HepG2 (cell line): ENCODE measurements at regions not wholly inside any gene's neighbourhood (a gene's known extent, or its start where the extent isn't known, plus 50 kb on each side); places are given as distances from the start of the nearest gene placed in this dataset.

Source experiments
- ATAC-seq: fragments of 200-7000 bp; cut with Tn5 transposase; 3 replicates; pipeline ENCODE4 v1.9.1; 2020; ENCODE audit warnings: mild to moderate bottlenecking, moderate library complexity
- BruUV-seq: library from RNA; stranded (reverse); fragments of 400-500 nt; replicated peaks from 2 replicates; lab custom pipeline; 2021; lab: Mats Ljungman, UMichigan
- CTCF ChIA-PET: fragments of 300-600 bp; formaldehyde crosslinking; extraction: SDS; loops from one replicate; lab custom pipeline; 2021; ENCODE audit warnings: low total read pairs, inconsistent platforms, low intra/inter-chr PET ratio; lab: Yijun Ruan, JAX
- POLR2A ChIA-PET: fragments of 350-600 bp; sonication (Branson Sonifier 250); formaldehyde crosslinking; loops from one replicate; lab custom pipeline; 2020; ENCODE audit warnings: antibody characterized with exemption, inconsistent platforms; lab: Yijun Ruan, JAX
- DNase-seq: peaks from one replicate; pipeline ENCODE4 v3.0.0-alpha.2; 2015; ENCODE audit warnings: low spot score
- FAIRE-seq: peaks from 3 replicates; lab custom pipeline; 2011; peaks lifted over from hg19 to GRCh38; lab: Jason Lieb, UNC
- H2AFZ ChIP-seq: one replicate; pipeline ENCODE4 v1.6.1; 2011; ENCODE audit warnings: low read length, inconsistent platforms
- H3K27ac ChIP-seq: fragments of 300-600 bp; 3 replicates; pipeline ENCODE4 v1.8.0; 2011; ENCODE audit warnings: mixed run types, mild to moderate bottlenecking, mixed read lengths, low read length, inconsistent platforms; ENCODE audit not compliant: insufficient read depth; ENCODE audit errors: extremely low read length
- H3K27me3 ChIP-seq, 2 experiments: fragments of 200-600 bp in 1 of 2; 2 replicates in 1 of 2; 3 replicates in 1 of 2; pipeline versions ENCODE4 v1.6.0 to v1.8.0; 2011; ENCODE audit warnings: low read length in 2 of 2, mild to moderate bottlenecking in 2 of 2, moderate library complexity in 2 of 2, inconsistent platforms in 1 of 2; ENCODE audit not compliant: insufficient read depth in 2 of 2, control insufficient read depth in 1 of 2
- H3K36me3 ChIP-seq, 2 experiments: fragments of 200-600 bp in 1 of 2; replicated peaks in 1 of 2; 2 replicates in 1 of 2; 3 replicates in 1 of 2; pipeline versions ENCODE4 v1.5.1 to v1.8.0; 2011; ENCODE audit warnings: low read length in 2 of 2, inconsistent platforms in 1 of 2; ENCODE audit not compliant: insufficient read depth in 2 of 2, control insufficient read depth in 1 of 2
- H3K4me1 ChIP-seq: 2 replicates; pipeline ENCODE4 v1.5.1; 2012; ENCODE audit warnings: low read length, inconsistent platforms; ENCODE audit not compliant: insufficient read depth
- H3K4me2 ChIP-seq: 2 replicates; pipeline ENCODE4 v1.6.0; 2011; ENCODE audit warnings: low read depth, low read length, inconsistent platforms
- H3K4me3 ChIP-seq, 3 experiments: fragments of 200-600 bp in 1 of 3; sonication (generic), shearing (Covaris generic) in 1 of 3; replicated peaks in 1 of 3; 2 replicates each; pipeline ENCODE4 v1.5.1; 2011 to 2016; ENCODE audit warnings: low read length in 3 of 3, inconsistent platforms in 2 of 3, low read depth in 2 of 3, mild to moderate bottlenecking in 2 of 3, control low read depth in 1 of 3, mixed read lengths in 1 of 3; ENCODE audit not compliant: insufficient read depth in 1 of 3
- H3K79me2 ChIP-seq: one replicate; pipeline ENCODE4 v1.6.1; 2011; ENCODE audit warnings: low read length, inconsistent platforms; ENCODE audit not compliant: insufficient read depth
- H3K9ac ChIP-seq: 2 replicates; pipeline ENCODE4 v1.6.0; 2011; ENCODE audit warnings: mild to moderate bottlenecking, low read depth, low read length, inconsistent platforms; ENCODE audit not compliant: insufficient read depth
- H3K9me3 ChIP-seq: 2 replicates; pipeline ENCODE4 v1.5.1; 2012; ENCODE audit warnings: mild to moderate bottlenecking, low read length
- H4K20me1 ChIP-seq: 2 replicates; pipeline ENCODE4 v1.6.0; 2011; ENCODE audit warnings: inconsistent platforms, mild to moderate bottlenecking, low read length, moderate library complexity; ENCODE audit not compliant: insufficient read depth
- ATF7-NPFF ChIP-seq: sonication (generic); formaldehyde crosslinking; IDR thresholded peaks from 2 replicates; pipeline ENCODE4 v1.8.1; 2023; ENCODE audit warnings: mild to moderate bottlenecking, low read depth, missing genetic modification reagents, moderate library complexity
- CEBPB ChIP-seq: IDR thresholded peaks from 2 replicates; pipeline ENCODE4 v1.6.1; 2011; ENCODE audit warnings: low read depth, low read length, improper control_type of control experiment, borderline replicate concordance
- ZNF644 ChIP-seq: IDR thresholded peaks from 2 replicates; pipeline ENCODE4 v1.6.1; 2016; ENCODE audit warnings: low read depth
- ZNF775 ChIP-seq: sonication (generic); formaldehyde crosslinking; IDR thresholded peaks from 2 replicates; pipeline ENCODE4 v1.4.0; 2020; ENCODE audit warnings: missing genetic modification reagents, mild to moderate bottlenecking, moderate library complexity, borderline replicate concordance
- WGBS: methylation state at CpG from one replicate; pipeline ENCODE4 v1.1.6; 2017; ENCODE audit warnings: low lambda C conversion rate; 5-methylcytosine and 5-hydroxymethylcytosine counted together
- in situ Hi-C: cut with HindIII; loops from 2 replicates; pipeline ENCODE4 v1.10.0; 2017; ENCODE audit warnings: low pct_unique_long_range_greater_than_20kb; ENCODE audit not compliant: extremely low pct_ligation_motif_present
- intact Hi-C: fragments of 100-400 bp; cut with micrococcal nuclease; formaldehyde crosslinking; loops from one replicate; pipeline ENCODE4 v1.10.0; 2022; ENCODE audit not compliant: unreplicated experiment

GRCh38 chr10:83357627-83358026 is 781.7 kb upstream of the GHITM start:
- BruUV-seq: no TSS peak

GRCh38 chr10:83367036-83367435 is 772.3 kb upstream of the GHITM start:
- ATAC-seq: no peak
- FAIRE-seq: no peak
- CTCF ChIA-PET: no interaction called here

More at GRCh38 chr10:83357627-83358026, 781.7 kb upstream of the GHITM start:
- intact Hi-C loops (no loop called here), in situ Hi-C loops (no loop called here)
- H3K27ac ChIP-seq: no peak overlapping the region
- POLR2A ChIA-PET: no interaction called here
- no peaks in the 10 kb centered on the region for H3K36me3 ChIP-seq
- no peak overlapping the region for H3K9ac ChIP-seq
- no peak overlapping the region for H2AFZ ChIP-seq
- H3K4me2 ChIP-seq: no peak overlapping the region
- FAIRE-seq (no peak), DNase-seq (no peak), ATAC-seq (no peak)
- H3K4me3 ChIP-seq: no peak overlapping the region
- H4K20me1 ChIP-seq: no peaks in the 10 kb centered on the region
- H3K27me3 ChIP-seq: no peaks in the 10 kb centered on the region
- TF ChIP-seq ATF7-NPFF (CRISPR knock-in tag) (no peak), CEBPB (peak; percentile 51; the same call in 1 of the 2 replicates)
- H3K4me1 ChIP-seq: no peaks in the 10 kb centered on the region
- H3K79me2 ChIP-seq: no peaks in the 10 kb centered on the region
- CTCF ChIA-PET: no interaction called here
- peaks cover 44% of the 10 kb centered on the region for H3K9me3 ChIP-seq

More at GRCh38 chr10:83367036-83367435, 772.3 kb upstream of the GHITM start:
- TF ChIP-seq ZNF644 (CRISPR knock-in tag): no peak
- TF ChIP-seq ZNF775 (CRISPR knock-in tag): no peak
- intact Hi-C loops (no loop called here), in situ Hi-C loops (no loop called here)
- no peak overlapping the region for H3K9ac ChIP-seq
- H3K4me2 ChIP-seq: no peak overlapping the region
- no peak overlapping the region for H3K4me3 ChIP-seq
- 1% methylated on average over 4 of the region's 6 CpGs for WGBS
- H3K9me3 ChIP-seq: peaks cover 77% of the 10 kb centered on the region
- no peaks in the 10 kb centered on the region for H3K27me3 ChIP-seq
- H4K20me1 ChIP-seq: no peaks in the 10 kb centered on the region
- no peaks in the 10 kb centered on the region for H3K79me2 ChIP-seq
- no peak overlapping the region for H3K27ac ChIP-seq
- POLR2A ChIA-PET: no interaction called here
- H3K36me3 ChIP-seq: no peaks in the 10 kb centered on the region
- no TSS peak for BruUV-seq
- H2AFZ ChIP-seq: no peak overlapping the region
- DNase-seq: no peak
- no peaks in the 10 kb centered on the region for H3K4me1 ChIP-seq
